ENCODE measurements at regions not wholly inside any gene's neighbourhood (a gene's known extent, or its start where the extent isn't known, plus 50 kb on each side); places are given as distances from the start of the nearest gene placed in this dataset.

DNA sequence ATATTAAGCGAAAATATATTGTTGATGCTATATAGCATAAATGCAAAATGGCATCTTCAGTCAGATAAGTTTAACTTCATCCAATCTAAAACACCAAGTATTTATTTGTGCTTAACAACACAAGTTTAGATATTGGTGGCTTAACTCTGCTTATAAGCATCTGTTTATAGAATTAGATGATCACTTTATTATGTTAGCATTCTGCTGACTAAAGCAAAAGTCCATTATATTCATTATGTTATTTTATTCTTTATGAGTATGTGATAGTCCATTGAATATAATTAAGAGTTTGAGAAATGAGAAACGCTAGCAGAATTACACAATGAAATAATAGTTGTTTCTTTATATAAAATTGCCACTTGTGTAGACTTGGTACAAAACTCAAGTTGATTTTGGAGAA lies 401.2 kb upstream of the CDH7 start:
- Histone ChIP-seq H3K36me3 (ENCODE audit: control insufficient read depth in 2 of 2, extremely low read depth in 1 of 2, insufficient read depth in 2 of 2, low read length in 2 of 2) (no peaks in the 10 kb centered on the region), H3K4me3 (ENCODE audit: control insufficient read depth in 2 of 3, extremely low read depth in 1 of 3, insufficient read depth in 2 of 3, low read depth in 1 of 3, low read length in 3 of 3) (no peak overlapping the region), H3K79me2 (ENCODE audit: control insufficient read depth, insufficient read depth, low read length) (no peaks in the 10 kb centered on the region), H3K27ac (ENCODE audit: control insufficient read depth, insufficient read depth, low read length) (no peak overlapping the region), H3K9ac (ENCODE audit: control insufficient read depth, extremely low read depth, insufficient read depth, low read length) (no peak overlapping the region), H3K27me3 (ENCODE audit: control insufficient read depth, extremely low read depth, insufficient read depth, low read length) (no peaks in the 10 kb centered on the region), H2AFZ (ENCODE audit: control insufficient read depth, low read length) (no peak overlapping the region), H3K9me1 (ENCODE audit: control insufficient read depth, extremely low read depth, insufficient read depth, low read length) (no peaks in the 10 kb centered on the region), H3K9me3 (ENCODE audit: control insufficient read depth, low read depth, low read length) (no peaks in the 10 kb centered on the region), H3K4me2 (ENCODE audit: control insufficient read depth, extremely low read depth, insufficient read depth, low read depth, low read length) (no peak overlapping the region), H4K20me1 (ENCODE audit: control insufficient read depth, extremely low read depth, insufficient read depth, low read length) (no peaks in the 10 kb centered on the region), H3K4me1 (ENCODE audit: control insufficient read depth, extremely low read depth, insufficient read depth, low read length) (no peaks in the 10 kb centered on the region)
- FAIRE-seq (no peak), DNase-seq (ENCODE audit: low read depth, low spot score) (no peak)
- TF ChIP-seq EZH2 (IDR thresholded peaks at IDR 0.05; ENCODE audit: low read length) = no peak
- TF ChIP-seq, protein P1, sequence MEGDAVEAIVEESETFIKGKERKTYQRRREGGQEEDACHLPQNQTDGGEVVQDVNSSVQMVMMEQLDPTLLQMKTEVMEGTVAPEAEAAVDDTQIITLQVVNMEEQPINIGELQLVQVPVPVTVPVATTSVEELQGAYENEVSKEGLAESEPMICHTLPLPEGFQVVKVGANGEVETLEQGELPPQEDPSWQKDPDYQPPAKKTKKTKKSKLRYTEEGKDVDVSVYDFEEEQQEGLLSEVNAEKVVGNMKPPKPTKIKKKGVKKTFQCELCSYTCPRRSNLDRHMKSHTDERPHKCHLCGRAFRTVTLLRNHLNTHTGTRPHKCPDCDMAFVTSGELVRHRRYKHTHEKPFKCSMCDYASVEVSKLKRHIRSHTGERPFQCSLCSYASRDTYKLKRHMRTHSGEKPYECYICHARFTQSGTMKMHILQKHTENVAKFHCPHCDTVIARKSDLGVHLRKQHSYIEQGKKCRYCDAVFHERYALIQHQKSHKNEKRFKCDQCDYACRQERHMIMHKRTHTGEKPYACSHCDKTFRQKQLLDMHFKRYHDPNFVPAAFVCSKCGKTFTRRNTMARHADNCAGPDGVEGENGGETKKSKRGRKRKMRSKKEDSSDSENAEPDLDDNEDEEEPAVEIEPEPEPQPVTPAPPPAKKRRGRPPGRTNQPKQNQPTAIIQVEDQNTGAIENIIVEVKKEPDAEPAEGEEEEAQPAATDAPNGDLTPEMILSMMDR (optimal IDR thresholded peaks at IDR 0.05 in 1 of 3, IDR thresholded peaks at IDR 0.05 in 1 of 3, conservative IDR thresholded peaks at IDR 0.05 in 1 of 3; ENCODE audit: extremely low read depth in 1 of 3, insufficient read depth in 2 of 3, low read length in 3 of 3) = no peak
- dilution Hi-C loops (cut with MboI; ENCODE audit: extremely low pct_ligation_motif_present, low sequenced_read_pairs) = no loop called here

DNA sequence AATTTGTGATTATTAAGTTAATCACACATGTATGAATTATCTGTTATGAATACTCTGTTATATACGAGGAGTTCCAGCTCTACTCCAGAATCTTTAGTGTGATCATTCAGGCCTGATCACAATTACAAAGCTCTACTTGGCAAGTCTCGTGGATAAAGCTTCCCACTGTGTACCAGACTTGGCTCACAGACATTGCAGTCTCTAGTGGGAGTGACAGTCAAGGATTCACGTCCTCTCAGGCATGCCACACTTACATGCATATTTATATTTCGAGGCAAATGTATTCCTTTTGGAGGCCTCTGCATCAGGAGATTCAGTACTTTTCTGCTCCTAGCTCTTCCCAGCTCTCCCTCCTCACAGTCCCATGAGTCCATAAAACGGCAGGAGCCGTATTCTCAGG lies 403.4 kb upstream of the CDH7 start:
- dilution Hi-C loops (cut with MboI; ENCODE audit: extremely low pct_ligation_motif_present, low sequenced_read_pairs) = no loop called here
- Histone ChIP-seq H3K9ac (ENCODE audit: control insufficient read depth, extremely low read depth, insufficient read depth, low read length) (no peak overlapping the region), H3K79me2 (ENCODE audit: control insufficient read depth, insufficient read depth, low read length) (no peaks in the 10 kb centered on the region), H3K9me3 (ENCODE audit: control insufficient read depth, low read depth, low read length) (no peaks in the 10 kb centered on the region), H3K4me2 (ENCODE audit: control insufficient read depth, extremely low read depth, insufficient read depth, low read depth, low read length) (no peak overlapping the region), H3K27ac (ENCODE audit: control insufficient read depth, insufficient read depth, low read length) (no peak overlapping the region), H3K27me3 (ENCODE audit: control insufficient read depth, extremely low read depth, insufficient read depth, low read length) (no peaks in the 10 kb centered on the region), H4K20me1 (ENCODE audit: control insufficient read depth, extremely low read depth, insufficient read depth, low read length) (no peaks in the 10 kb centered on the region), H3K4me1 (ENCODE audit: control insufficient read depth, extremely low read depth, insufficient read depth, low read length) (no peaks in the 10 kb centered on the region), H3K4me3 (ENCODE audit: control insufficient read depth in 2 of 3, extremely low read depth in 1 of 3, insufficient read depth in 2 of 3, low read depth in 1 of 3, low read length in 3 of 3) (no peak overlapping the region), H3K36me3 (ENCODE audit: control insufficient read depth in 2 of 2, extremely low read depth in 1 of 2, insufficient read depth in 2 of 2, low read length in 2 of 2) (no peaks in the 10 kb centered on the region), H3K9me1 (ENCODE audit: control insufficient read depth, extremely low read depth, insufficient read depth, low read length) (no peaks in the 10 kb centered on the region), H2AFZ (ENCODE audit: control insufficient read depth, low read length) (no peak overlapping the region)
- TF ChIP-seq, protein P1 (optimal IDR thresholded peaks at IDR 0.05 in 1 of 3, IDR thresholded peaks at IDR 0.05 in 1 of 3, conservative IDR thresholded peaks at IDR 0.05 in 1 of 3; ENCODE audit: extremely low read depth in 1 of 3, insufficient read depth in 2 of 3, low read length in 3 of 3) = no peak
- TF ChIP-seq EZH2 (IDR thresholded peaks at IDR 0.05; ENCODE audit: low read length) = no peak
- no peak for FAIRE-seq
- no peak for DNase-seq (ENCODE audit: low read depth, low spot score)

All from keratinocyte (primary cell).